HG03045 (cell line): ENCODE measurements at regions not wholly inside any gene's neighbourhood (a gene's known extent, or its start where the extent isn't known, plus 50 kb on each side); places are given as distances from the start of the nearest gene placed in this dataset.
"Not testable (repeated sequence)": the region's sequence is repeated elsewhere in the genome, so short reads cannot be mapped to it uniquely, and the experiment has no call there.

ENCODE experiments used
- ATAC-seq: cut with Tn5 transposase; IDR thresholded peaks from one replicate; pipeline ENCODE4 v1.9.1; 2021; ENCODE audit warnings: mild to moderate bottlenecking, moderate library complexity; ENCODE audit not compliant: unreplicated experiment

DNA sequence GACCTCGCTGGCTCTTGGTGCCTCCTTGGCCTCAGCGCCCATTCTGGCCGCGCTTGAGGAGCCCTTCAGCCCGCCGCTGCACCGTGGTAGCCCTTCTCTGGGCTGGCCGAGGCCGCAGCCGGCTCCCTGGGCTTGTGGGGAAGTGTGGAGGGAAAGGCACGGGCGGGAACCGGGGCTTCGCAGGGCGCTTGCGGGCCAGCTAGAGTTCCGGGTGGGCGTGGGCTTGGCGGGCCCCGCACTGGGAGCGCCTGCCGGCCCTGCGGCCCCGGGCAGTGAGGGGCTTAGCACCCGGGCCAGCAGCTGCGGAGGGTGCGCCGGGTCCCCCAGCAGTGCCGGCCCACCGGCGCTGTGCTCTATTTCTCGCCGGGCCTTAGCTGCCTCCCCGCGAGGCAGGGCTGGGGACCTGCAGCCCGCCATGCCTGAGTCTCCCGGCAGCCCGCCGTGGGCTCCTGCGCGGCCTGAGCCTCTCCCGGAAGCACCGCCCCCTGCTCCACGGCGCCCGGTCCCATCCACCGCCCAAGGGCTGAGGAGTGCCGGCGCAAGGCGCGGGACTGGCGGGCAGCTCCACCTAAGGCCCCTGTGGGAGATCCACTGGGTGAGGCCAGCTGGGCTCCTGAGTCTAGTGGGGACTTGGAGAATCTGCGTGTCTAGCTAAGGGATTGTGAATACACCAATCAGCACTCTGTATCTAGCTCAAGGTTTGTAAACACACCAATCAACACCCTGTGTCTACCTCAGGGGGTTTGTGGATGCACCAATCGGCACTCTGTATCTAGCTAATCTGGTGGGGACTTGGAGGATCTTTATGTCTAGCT lies 141.1 kb downstream of the SLCO4C1 start:
- ATAC-seq = not testable (repeated sequence)

DNA sequence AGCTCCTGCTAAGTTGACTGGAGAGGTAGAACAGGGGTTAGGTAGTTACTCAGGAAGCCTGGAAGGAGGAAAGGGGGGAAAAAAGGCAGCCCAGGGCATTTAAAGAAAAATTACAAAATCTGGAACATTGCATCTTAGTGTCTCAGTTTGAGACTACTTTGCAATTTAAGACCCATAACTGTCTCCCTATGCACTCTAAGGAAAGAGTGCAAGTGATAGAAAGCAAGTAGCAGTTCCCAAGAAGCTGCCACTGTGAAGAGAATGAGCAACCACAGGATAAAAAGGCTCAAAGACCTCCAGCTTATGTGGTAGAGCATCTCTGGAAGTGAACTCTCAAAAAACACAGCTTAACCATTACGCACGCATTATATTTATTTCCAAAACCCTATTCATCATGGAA lies 141.8 kb downstream of the SLCO4C1 start:
- no peak for ATAC-seq

DNA sequence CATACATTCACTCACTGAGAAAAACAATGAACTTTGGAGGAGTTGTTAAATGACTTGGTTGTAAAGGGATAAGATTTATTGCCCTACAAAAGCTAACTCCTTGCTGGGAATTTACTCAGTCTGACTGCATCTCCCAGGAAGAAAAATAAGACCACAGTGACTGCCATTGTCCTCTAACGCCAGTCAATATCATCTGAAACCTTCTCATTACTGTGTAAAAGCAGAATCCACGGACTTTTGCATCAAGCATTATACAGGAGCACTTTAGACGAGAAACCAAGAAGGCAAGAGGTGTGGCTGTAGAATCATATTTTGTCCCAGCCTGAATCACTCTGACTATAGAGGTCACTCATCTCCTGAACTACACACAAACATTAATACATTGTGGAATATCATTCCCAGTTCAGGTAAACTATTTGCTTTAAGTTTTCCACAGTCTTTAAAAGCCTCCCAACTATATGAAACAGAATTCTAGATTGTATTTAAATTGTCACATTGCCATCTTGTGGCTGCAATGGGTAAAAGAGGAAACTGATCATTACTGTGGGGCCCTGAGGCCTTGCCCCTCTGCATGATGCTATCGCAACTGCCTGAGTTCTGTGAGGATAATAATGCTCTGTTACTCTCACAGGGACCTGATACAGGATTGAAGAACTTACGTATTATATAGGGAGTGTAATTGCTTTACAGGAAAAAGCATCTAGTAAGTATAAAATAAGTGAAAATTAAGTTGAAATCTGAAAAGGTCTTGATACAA lies 142.9 kb downstream of the SLCO4C1 start:
- peak; percentile 50 for ATAC-seq

DNA sequence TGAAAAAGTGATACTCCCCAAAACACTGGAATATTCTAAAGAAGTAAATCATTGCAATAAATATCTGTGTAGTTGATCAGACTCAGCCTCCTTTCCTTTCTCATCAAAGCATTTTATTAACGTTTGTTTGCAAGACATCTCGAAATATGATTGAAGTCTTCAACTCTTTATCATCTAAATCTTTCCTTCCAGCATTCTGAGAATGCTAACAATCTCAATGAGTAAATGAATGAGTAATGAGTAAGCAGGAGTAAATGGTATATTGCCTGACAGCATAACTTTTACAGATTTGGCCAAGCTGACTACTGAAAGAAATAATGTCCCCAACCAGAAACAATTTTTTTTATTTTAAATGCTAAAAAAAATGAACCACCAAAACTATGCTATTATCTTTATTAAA lies 157.1 kb downstream of the SLCO4C1 start:
- ATAC-seq = no peak

DNA sequence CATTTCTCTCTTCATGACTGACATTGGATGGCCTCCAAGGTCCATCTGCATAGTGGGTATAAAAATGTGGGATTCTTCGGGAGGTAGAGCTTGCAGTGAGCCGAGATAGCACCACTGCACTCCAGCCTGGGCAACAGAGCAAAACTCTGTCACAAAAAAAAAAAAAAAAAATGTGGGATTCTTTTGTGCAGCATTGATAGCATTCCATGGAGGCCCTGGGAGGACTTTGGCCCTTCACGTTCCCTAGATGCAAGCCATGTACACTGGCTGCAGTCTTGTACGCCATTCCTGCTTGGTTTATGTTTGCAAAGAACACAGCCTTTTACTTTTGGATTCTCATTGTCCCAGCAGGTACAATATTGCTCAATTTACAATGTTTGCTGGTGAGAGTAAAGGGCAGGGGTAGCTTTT lies 157.8 kb downstream of the SLCO4C1 start:
- ATAC-seq = no peak

DNA sequence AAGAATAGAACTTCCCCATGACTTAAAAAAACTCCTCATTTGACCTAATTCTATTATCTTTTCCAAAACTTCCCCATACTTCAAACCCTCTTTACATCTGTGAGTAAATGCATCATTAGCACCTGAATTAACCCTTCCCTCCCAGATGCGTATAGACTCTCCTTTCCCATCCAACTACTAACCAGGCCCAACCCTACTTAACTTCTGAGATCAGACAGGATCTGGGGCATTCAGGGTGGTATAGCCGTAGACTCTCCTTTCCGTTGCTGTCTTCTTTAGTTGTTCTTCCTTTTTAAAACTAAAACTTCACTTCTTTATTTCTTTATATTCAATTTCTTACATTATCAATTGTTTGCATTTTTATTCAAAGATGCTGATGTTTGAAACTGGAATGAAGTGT lies 165.2 kb downstream of the SLCO4C1 start:
- ATAC-seq = no peak

DNA sequence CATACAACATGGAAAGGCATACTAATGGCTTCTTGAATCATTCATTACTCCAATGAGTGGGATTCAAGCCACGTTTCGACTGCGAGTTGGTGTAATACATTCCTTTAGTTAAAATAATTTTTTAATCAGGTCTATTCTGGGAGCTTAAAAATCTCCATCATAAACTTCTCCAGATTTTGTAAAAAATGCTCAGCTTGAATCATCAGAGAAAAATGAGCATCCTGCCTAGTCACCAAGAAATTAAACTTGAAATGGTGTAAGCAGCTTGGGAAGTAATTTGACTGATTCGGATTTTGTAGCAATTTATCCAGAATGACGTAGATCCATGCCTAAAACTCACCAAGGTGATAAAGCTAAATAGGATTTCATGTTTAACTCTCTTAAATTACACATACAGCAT lies 165.7 kb downstream of the SLCO4C1 start:
- no peak for ATAC-seq

DNA sequence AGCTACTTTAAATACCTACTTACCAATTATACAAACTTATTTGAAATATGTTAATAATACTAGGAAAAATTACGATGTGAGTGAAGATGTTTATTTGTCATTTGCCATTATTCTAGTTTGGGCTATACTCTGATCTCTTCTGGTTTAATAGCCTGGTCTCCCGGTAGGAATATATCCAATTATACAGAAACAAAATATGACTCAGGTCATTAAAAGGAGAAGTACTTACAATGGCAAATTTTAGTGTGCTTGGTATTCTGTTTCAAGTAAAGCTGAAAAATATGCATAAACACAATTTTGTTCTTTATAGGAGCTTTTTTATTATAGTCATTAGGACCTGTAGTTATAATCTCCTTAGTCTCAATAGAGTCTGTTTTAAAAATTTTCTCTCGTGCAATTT lies 176.8 kb downstream of the SLCO4C1 start:
- ATAC-seq = no peak

DNA sequence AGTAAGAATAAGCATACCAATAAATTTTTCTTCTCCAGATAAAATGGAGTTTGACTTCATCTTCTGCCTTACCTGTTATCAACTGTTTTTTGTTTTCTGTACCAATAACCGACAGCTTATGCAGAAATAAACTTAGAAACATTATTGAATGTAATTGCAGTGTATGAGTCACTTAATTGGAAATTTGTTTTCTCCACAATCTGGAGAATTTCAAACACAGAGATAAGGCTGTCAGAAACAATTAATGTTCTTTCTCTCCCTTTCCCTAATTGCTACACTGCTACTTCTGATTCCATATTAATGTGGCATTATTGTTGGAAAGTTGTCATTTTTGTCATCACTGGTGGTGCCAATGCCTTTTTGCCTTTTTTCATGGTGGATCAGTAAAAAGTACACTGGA lies 180.3 kb downstream of the SLCO4C1 start:
- no peak for ATAC-seq

DNA sequence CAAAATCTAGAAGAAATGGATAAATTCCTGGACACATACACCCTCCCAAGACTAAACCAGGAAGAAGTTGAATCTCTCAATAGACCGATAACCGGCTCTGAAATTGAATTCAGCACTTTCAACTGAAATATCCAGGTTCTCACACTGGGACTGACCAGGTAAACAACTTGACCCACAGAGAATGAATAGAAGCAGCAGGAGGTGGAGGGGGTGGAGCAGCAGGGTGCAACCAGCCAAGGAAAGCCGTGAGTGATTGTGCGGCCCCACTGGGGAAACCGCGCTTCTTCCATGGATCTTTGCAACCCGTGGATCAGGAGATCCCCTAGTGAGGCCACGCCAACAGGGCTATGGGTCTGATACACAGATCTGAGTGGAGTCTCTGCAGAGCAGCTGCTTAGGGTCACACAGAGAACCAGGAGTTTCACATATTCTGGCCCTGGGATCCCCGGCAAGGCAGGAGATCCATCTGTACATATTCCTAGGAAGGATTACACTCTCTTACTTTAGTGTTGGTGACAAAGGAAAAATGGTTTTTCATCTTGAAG lies 181.5 kb downstream of the SLCO4C1 start:
- no peak for ATAC-seq

DNA sequence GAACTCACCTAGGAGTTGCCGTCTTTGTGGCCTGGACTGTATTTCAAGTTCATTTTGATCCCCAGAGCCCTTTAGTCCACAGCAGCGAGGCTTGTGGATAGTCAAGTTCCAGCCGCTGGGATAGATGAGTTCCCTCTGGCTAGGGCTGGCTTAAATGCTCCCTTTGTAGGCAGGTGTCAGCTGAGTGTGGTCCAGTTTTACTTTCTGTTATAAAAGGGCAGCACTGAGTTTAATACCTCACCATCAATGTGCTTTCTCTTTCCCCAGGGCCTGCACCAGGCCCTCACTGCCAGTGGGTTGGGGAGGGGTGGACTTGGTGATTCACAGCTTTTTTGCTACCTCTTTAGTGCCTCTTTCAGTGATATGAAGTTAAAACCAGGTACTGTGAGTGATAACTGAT lies 188.2 kb downstream of the SLCO4C1 start:
- no peak for ATAC-seq

DNA sequence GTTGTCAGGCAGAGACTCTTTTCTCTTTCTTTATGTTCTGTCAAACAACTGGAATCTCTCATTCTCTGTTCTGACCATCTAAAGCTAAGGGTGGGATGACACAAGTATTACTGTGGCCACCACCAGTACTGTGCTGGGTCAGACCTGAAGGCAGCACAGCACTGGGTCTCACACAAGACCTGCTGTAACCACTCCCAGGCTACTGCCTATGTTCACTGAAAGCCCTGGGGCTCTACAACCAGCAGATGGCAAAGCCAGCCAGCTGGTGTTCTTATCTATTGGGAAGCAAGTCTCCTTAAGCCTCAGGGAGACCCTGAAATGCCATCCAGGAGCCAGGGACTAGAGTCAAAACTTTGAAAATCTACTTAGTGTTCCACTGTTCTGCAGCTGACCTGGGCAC lies 189.5 kb downstream of the SLCO4C1 start:
- no peak for ATAC-seq

DNA sequence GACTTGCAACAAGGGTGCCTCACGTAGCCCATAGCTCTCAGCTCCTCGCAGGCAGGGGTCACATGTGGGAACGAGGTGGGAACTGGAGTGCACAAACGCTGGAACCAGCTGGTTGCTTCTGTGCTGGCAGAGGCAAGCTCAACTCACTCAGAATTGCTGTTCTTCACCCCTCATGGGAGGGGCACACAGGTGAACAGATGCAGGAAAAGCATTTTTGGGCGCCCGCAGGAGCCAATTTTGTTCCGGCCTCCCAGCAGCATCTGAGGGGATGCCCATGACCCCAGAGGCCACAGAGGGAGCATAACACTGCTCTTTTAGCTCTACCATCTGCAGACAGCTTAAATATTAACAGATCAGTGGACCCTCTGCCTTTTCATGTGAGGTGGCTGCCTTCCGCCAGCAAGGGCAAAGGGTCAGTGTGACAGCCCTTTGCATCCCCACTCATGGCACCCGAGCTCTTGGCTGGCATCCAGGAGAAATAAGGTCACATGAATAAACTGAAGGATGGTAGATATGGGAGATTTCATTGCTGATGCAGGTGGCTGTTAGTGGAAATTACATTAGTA lies 196.2 kb downstream of the SLCO4C1 start:
- no peak for ATAC-seq

DNA sequence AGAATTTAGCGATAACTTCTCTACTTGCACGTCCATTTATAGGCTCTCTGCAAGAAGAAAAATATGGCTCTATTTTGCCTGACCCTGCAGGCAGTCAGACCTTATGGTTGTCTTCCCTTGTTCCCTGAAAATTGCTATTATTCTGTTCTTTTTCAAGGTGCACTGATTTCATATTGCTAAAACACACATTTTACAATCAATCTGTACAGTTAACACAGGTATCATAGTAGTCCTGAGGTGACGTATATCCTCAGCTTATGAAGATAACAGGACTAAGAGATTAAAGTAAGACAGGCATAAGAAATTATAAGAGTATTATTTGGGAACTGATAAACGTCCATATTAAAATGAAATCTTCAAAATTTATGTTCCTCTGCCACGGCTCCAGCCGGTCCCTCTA lies 197.0 kb downstream of the SLCO4C1 start:
- ATAC-seq = not testable (repeated sequence)

DNA sequence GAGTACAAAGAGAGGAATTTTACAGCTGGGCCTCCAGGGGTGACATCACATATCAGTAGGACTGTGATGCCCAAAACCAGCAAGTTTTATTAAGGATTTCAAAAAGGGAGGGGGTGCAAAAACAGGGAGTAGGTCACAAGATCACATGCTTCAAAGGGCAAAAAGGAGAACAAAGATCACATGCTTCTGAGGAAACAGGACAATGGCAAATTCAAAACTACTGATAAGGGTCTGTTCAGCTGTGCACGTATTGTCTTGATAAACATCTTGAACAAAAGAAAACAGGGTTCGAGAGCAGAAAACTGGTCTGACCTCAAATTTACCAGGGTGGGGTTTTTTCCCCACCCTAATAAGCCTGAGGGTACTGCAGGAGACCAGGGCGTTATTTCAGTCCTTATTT lies 197.5 kb downstream of the SLCO4C1 start:
- not testable (repeated sequence) for ATAC-seq

DNA sequence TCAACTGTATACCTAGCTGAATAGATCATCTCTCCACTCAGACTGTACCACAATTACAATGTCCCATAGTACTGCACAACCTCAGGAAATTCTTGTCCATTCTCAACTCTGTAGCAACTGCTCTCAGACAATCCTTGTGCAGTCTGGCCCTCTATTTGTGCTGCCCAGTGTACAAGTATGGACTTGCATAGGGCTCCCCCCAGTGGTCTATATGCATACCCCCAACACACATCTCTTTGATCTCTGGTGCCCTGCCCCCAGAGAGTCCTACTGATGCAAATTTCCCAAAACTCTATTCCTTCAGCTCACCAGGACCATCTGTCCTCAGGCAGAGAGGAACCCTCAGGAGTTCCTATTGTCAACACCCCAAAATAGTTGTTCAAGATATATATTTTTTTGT lies 205.3 kb downstream of the SLCO4C1 start:
- no peak for ATAC-seq

DNA sequence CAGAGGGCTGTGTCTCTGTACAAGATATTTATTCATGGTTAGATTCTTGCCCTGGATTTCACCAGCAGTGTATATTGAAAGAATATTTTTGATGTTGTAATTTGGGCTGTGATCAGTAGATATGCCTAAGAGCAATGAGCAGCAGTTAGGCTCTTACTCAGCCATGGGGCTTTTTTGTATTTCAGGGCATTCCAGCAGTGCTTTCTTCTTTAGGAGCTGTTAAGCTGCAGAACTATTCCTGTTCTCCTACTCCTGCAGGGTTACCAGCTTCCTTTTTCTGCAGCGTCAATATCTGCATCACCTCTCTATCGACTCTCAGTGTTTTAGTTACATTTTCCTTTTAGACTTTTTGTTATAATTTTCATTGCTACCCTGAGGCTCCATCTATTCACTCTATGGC lies 206.2 kb downstream of the SLCO4C1 start:
- no peak for ATAC-seq

DNA sequence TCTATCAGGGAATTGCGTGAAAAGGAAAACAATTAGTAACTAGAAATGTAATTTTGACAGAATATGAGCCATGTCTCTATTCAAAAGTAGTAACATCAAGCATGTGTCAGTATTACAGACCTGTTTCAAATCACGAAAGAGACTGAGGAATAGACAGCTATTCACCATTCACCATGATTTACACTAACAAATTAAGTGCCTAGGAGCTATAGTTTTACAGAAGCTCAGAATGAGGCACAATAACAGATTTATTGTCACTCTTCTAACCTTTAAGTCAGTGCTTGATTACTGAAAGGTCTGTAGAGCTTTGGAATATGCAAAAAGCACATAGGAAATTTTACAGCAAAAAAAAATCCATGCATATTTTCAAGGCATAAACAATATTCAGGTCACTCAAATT lies 208.2 kb downstream of the SLCO4C1 start:
- ATAC-seq = no peak

DNA sequence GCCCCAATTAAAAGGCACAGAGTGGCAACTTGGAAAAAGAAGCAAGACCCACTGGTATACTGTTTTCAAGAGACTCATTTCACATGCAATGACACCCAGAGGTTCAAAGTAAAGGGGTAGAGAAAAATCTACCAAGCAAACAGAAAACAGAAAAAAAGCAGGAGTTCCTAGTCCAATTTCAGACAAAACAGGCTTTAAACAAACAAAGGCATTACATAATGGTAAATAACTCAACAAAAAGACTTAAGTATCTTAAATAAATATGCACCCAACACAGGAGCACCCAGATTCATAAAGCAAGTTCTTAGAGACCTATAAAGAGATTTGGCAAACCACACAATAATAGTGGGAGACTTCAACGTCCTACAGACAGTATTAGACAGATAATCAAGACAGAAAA lies 215.8 kb downstream of the SLCO4C1 start:
- no peak for ATAC-seq

DNA sequence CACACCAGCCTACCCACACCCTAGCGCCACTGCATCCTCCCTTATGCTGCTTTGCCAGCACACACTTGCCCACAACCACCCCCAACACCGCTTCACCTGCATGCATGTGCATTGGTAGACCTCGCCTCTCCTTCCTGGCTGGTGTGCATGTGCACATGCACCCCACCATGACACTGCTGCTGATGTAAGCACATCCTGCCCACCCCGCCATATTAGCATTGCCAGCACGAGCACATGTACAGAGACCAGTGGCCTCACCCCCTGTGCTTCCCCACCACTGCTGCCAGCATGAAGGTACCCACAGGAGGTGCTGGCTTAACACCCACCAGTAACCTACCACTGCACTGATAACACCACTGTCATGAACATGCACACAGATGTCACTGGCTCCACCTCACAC lies 218.2 kb downstream of the SLCO4C1 start:
- no peak for ATAC-seq

DNA sequence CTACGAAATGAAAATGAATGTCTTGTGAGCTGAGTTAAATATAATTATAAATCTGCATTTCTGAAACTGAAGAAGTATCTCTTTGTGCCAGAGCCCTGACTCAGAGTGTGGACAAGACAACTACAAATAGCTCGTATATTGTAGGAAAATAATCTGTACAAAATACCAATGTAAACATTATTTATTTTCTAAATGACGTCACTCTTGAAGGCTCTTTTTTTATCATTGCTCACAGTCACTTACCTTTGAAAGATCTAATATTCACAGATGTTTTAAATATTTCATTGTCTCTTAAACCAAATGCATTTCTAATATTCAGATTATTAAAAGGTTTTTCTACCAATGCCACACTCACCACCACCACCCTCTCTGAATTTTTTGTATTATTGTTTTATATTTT lies 226.1 kb downstream of the SLCO4C1 start:
- no peak for ATAC-seq

DNA sequence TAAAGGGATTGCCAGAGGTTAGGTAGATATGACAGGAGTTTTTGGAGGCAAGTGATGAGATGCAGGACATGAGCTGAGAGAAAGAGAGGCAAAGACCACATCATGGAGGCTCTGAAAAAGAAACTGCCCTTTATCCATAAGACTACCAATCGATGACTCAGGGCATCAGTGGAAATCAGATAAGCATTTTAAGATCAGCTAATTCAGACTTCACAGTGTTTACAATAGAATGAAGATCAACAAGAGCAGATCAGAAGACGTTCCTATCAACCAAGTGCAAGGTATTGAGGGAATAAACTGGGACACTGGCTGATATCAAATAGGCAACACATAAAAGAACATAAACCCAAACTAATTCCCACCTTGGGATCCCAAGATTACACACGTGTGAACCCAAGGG lies 227.2 kb downstream of the SLCO4C1 start:
- no peak for ATAC-seq
